SHP77 (cell line): ENCODE measurements at regions not wholly inside any gene's neighbourhood (a gene's known extent, or its start where the extent isn't known, plus 50 kb on each side); places are given as distances from the start of the nearest gene placed in this dataset.

Experiments used
- DNase-seq, 2 experiments: peaks; one replicate each; lab custom pipeline; 2025; lab: John Stamatoyannopoulos, UW

DNA sequence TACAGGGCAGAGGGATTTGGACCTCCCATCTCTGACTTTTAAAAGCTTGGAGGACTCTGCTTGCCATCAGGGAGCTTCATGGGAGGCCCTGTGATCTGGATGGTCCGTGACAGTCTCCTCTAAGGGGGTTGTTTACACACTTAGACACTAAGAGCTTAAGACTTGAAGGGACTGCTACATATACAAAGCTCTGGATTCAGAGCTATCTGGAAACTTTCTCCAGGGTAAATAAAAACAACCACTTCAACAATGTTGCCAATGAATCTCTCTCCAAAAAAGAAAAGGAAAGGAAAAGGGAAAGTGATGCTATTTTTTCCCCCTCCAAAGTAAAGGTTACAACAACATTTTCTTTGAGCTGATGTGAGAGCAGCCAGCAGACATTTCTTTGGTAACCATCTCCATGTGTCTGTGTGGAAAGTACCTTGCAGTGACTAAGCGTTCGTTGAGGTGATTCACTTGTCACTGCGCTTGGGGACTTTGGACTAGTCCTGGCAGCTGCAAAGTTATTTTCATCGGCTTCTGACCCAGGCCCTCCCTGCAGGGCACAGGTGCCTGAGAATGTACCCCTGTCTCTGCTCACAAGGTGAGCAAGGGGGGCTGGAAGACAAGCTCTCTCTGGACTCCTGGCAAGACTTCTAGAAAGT lies 262.1 kb upstream of the KLF4 start:
- DNase-seq, result no peak

DNA sequence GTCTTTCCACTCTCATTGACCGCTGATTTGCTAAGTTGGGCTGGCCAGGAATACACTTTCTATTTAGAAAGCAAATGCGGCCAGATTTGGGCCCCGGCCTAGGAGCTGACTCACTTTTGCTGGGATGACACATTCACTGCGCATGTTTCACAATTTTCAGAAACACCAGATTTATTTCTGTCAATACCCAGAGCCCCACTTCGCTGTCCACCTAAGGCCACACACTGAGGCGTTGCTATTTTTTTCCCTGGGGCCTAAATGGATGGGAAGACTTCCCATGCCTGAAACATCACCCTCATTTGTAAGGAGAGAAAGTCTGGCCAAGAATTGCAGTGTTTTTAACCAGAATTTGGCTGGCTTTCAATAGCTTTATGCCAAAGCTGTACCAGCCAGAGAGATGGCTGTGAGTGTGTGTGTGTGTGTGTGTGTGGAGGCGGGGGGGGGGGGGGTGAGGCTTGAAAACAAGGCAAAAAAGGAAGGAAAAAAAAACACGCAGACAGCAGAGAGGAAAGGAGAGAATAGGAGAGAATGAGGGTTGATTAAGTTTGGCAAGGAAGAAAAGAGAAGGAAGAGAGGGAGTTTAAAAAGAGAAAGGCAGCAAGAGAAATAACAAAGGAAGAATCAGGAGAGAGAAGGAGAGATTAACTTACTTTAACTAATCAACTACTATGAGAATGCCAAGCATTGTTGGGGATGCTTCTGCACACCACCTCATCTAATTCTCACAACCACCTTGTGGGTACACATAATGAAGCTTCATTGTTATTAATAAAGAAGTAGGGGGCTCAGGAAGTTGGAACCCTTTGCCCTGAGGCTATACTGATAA lies 261.4 kb upstream of the KLF4 start:
- no peak for DNase-seq

DNA sequence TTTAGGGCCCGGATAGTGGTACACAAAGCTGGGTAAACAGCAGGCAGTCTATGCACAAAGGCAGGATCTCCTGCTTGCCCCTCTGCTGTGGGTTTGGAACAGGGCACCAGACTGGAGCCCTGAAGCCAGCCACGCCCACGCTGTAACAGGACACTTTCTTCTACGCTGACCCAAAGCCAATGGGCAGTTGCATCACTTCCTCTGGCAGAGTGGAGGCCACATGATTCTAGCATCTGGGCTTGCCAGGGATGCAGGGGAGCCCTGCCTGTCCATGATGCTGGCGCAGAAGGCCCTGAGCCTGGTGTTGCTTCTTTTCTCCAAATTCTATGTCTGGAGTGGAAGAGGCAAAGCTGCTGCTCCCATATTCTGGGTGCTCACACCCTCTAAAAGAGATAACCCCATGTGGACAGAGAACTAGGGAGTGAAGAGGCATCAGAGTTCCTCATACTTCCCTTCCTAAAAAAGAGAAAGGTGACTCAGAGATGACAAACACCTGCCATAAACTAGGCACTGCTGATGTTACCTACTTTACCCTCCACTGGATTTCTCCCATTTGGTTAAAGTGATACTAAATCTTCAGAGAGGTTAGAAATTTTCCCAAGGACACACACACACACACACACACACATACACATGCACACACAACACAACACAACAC lies 260.3 kb upstream of the KLF4 start:
- peak; percentile 89 to 94 for DNase-seq

DNA sequence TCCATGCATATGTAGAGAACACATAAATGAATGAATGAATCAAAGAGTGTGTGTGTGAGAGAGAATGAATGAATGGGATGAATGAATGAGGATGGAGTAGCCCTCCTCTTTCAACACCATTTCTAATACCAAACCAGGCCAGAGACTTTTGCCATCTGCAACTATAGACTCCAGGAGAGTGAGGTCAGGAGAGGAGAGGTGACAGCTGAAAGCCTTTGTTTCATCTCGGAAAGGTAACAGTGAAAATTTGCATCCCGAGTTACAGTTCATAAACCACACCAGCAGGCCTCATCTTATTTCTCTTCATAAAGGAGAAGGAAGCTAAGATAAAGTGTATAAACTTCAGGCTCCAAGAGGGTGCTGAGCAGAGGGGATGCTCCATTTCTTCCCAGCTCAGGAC lies 255.3 kb upstream of the KLF4 start:
- DNase-seq, result no peak

DNA sequence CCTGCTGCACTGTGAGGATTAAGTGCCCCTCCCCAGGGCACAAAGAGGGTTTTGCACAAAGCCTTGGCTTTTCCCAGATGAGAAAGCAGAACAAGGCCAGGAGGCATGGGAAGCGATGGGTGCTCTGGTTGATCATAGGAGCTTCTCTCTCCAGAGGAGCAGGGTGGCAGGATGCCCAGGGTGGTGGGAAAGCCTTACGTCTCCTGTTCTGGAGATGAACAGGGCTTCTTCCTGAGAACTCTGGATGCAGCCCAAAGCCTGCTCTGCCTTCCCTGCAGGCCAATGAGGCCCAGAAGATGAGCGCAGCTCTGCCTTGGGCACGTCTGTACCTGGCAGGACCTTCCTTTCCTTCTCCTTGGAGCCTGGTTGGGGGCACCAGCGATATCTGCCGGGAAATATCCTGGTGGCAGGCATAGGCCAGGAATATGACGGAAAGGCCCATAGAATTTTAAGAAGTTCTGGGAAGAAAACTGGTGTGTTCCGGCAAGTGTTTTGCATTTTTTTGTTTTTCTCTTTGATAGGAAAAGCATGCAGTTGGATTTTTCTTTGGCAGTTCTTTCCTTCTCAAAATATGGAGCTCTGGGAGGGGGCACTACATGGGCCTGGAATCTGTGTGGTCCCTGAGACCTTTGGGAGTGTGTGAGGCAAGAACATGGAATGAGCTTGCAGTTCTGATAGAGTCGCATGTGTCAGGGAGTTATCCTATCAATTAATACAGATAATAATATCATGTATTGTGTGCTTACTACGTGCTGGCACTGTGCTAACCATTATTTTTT lies 253.2 kb upstream of the KLF4 start:
- no peak for DNase-seq

DNA sequence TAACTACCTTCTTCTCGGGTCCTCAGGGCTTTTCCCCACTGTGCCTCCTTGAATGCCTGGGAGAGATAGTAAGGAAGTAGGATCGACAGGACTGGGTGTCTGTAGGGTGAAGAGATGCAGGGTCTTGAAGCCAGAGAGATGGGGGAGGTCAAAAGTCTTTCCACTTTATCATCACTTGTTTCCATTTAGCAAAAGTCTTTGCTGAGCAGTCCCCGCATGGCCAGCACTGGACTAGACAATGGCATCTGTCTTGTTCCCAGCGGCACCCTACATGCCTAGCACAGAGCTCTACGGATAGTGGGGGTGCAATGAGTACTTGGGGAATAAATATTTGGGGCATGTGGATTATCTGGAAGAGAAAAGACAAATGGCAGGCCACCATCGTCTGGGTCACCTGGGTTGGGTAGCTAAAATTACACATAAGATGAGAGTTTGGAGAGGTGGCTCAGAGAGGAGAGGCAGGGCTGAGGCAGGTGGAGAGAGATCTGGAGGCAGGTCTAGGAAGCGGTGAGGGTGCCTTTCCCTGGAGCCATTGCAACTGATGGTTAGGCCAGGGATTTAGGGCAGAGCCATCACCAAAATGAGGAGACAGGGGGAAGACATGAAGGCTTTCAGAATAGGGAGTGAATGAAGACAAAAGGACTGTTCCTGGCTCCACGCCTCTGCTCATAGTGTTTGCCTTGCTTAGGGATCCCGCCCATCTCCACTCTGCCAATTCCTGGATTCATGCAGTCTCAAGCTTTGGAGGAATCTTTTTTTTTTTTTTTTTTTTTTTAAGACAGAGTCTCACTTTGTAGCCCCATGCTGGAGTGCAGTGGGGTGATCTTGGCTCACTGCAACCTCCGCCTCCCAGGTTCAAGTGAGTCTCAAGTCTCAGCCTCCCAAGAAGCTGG lies 250.8 kb upstream of the KLF4 start:
- DNase-seq, result no peak

DNA sequence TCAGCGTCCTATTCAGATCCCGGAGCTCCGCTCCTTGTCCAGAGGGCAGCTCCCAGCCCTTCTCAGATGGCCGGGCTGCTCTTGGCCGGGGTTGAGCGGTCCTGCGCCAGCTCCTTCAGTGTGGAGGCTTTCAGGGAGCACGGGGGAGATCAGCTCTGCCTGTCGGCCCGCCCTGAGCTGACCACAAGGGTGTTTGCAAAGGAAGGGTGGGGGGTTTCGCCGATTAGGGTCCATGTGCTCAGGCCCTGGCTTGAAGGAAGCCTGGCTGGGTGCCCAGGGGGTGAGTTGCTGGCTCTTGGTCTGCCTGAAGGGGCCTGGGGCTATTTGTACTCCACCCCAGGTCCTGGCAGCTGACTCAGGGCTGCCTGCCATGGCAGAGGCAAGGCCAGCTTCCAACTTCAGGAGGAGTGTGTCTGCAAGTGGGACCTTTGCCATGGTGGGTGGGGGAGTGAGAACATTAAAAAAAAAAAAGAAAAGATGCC lies 250.1 kb upstream of the KLF4 start:
- no peak for DNase-seq

DNA sequence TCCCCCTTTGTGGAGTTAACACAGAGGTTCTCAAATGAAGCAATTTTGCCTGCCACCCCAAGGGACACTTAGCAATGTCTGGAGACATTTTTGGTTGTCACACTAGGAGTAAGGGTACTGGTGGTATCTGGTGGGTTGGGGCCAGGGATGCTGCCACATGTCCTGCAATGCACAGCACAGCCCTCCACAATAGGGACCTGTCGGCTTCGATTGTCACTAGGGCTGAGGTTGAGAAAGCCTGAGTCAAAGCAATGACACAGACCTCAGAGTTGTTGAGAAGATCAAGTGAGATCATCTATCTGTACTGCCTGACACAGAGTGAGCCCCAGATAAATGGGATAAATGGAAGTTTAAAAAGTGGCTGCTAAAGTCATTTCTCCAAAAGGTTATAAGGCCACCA lies 249.2 kb upstream of the KLF4 start:
- no peak for DNase-seq

DNA sequence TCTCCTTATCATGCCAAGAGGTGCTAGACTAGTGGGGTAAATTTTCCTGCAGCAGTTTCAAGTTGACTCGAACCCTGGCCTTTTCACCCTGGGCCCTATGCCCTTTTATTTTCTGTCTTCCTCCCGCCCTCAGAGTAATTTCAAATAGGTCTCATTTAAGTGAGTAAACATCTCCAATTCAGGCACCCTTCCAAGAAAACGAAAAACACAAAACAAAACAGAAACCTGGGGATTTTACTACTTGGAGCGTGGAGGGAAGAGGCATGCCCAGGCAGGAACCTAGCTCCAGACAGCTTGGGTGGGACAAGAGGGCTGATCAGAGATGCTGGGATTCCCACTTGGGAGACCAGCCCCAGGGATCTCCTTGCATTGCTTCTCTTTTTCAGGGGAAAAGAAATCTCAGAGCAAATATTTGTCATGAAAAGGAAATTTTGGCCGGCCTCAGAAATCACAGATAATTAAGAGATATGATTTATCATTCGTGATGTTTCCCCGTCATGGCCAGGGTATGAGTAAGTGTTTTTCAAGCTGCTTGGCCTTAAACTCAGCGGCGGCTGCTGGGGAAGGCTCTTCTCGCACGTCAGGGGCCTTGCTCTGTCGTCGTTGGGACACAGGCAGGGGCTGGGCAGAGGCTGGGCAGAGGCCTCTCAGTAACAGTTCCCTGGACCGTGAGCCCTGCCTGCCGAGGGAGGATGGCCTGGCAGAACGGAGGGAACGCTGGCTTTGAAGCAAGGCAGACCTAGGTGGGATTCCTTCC lies 248.6 kb upstream of the KLF4 start:
- DNase-seq, result peak; percentile 10 to 47

DNA sequence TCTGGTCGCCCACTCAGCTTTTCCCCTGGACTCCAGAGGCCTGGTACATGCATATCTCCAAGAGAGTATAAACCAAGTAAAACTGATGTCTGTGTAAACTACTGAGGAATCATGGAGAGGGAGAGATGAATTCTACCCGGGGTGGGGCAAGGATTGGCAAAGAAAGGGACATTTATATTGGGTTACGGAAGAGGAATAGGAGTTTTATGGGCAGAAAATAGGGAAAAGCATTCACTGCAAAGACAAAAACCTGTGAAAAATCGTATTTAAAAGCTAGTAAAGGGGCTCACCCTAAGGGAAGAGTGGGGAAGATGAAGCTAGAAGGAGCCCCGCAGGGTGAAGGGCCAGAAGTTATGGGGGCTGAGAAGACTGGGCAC lies 248.0 kb upstream of the KLF4 start:
- DNase-seq, result no peak

DNA sequence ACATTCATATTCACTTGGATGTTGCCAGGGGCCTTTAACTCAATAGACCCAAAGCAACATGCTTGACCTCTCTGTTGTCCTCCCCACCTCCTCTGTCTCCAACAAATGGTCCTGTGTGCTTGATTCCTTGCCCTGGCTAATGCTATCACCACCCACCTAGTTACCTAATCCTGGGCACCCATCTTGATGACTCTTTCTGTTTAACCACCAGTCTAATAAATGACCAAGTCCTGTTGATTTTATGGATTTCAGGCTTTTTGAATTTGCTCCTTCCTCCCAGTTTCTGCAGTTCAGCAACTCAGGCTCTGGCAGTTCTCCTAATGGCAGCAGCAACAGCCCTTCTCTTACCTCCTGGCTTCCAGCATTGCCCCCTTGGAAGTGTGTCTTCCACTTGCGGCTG lies 246.3 kb upstream of the KLF4 start:
- DNase-seq, result no peak

DNA sequence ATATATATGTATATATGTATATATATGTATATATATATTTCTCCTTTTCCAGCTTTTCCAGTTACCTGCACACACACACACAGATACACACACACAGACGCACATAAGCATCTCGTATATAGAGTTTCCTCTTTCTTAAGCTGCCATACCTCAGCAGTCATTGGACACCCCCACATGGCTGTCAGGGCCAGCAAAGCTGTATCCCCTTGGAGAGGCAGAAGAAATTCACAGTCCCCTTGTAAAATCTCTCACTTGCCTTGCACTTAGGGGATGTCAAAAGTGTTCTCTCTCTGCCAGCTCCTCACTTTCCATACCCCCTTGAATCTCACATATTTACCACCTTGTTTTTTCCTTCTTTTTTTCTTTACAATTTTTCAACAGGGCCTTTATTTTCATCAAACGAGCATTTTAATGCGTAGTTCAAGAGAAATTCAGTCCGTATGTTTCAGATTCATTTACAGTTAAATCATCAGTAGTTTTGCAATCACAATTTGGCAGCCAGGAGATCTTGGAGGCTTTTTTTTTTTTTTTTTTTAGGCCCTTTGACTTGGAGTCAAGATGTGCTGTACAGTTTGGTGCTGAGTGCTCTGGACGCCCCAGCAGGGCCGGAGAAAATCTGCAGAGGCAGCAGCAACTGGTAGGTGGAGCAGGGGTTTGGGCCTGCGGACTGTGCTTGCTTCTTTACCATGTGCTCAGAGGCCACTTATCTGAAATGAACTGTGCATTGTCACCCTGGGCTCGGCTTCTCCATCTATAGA lies 244.9 kb upstream of the KLF4 start:
- DNase-seq, result no peak

DNA sequence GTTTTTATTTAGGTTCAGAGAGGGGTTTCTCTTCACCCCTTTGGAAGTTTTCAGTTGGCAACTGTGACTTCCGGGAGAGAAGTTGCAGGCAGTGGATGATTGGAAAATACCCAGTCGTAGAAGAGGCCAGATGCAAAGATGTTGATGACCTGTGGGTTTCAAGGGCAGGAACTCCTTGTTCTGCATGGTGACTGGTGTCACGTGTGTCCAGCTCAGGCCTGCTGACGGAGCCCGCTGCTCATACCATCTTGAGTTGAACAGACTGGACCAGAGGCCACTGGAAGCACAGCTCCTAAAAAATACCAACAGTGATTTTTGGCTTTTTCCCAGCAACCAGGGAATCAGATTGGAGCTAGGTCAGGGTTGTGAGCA lies 243.9 kb upstream of the KLF4 start:
- peak; percentile 47 to 67 for DNase-seq

DNA sequence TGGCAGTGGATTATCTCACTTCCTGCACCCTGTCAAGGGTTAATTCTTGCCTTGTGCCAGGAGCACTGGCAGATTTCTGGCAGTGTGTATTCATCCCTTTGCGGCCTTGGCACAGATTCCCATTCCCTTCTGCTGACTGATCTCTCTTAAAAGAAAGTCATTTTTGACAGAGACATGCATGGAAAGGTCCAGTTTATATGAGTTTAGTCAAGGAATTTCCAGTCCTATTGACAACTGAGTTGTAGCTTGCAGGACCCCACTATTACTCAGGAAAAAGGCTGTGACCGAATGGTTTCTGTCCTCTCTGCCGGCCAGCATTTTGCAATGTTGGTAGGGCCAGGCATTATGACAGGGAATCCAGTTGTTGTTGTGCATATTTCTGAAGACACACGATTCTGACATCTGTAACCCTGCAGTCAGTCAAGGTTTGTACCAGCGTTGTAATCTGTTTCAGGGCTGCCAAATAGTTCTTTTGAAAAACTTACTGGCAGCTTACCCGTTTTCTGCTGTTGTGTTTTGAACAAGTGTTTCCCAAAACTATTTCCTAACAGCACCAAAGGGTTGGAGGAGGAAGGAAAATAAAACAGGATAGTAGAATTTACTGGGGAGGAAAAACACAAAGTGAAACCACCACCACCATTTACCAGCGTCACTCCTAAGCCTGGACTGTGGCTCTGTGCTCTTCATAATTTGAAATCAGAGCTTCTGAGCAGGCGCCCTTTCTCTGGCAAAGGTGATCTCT lies 243.4 kb upstream of the KLF4 start:
- no peak for DNase-seq

DNA sequence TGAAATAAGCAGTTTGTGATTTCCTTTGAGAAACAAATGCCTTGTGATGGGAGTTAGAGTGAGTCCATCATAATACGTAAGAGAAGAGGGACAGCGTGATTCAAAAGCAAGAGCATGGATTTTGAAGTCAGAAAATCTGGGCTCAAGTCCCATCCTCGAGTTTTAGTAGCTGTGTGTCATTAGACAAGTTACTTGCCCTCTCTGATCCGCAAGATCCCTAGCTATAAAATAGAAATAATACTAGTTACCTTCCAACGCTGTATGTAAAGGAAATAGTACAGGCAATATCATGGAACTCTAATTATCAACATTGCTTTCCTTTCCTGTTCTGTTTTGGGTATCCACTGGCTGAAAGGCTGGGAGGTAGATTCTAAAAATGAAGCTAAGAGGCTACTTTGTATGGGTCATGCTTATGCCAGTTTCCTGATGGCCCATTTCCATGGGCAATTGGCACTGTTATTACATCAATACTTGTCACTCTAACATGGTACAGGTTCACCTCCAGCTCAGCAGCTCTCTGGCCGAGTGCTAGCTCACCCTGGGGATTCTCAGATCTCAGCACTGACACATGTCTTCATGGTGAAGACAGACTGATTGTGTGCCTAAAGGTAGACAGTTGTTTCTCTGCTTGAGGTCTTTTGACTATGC lies 241.7 kb upstream of the KLF4 start:
- DNase-seq, result no peak

DNA sequence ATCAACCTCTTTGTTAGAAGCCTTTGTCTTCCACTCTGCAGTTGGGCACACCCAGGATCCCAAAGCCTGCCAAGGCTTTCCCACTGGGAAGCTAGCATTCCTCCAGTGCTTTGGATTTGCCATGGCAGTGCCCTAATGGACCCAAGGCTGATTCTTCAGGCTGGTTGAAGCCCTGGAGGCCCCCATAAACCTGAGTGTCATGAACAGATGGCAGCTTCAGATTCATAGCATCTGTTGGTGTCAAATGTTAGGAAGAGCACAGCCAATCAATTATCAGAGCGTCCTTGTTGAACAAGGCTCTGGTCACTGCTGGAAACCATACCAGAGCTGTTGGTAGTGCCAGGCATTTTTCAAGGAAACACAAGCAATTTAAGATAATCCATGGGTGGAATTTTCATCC lies 241.1 kb upstream of the KLF4 start:
- no peak for DNase-seq

DNA sequence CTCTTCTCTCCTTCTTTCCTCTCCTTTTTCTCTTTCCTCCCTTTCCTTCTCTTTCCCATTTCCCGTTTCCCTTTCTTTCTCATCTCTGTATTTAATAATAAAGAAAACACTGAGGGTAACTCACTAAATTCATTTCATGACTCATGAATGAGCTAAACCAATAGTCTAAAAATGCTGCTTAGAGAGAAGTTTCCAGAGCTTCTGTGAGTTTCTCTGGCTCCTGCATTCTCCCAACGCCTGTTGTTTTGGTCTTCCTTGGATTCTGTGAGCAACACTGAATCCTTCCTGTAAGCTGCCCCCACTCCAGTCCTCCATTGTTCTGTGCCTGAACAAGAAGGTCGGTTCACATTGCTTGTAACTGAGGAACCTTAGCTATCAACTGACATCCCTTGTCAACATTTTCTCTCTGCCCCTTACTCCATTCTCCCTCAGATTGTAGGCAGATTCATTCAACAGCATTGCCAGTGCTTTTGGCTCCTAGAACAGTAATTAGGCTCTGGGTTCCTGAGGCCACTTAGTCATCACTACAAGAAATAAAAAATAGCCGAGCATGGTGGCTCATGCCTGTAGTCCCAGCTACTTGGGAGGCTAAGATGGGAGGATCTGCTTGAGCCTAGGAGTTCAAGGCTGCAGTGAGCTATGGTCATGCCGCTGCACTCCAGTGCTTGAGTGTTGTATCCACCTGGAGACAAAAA lies 237.7 kb upstream of the KLF4 start:
- DNase-seq, result no peak

DNA sequence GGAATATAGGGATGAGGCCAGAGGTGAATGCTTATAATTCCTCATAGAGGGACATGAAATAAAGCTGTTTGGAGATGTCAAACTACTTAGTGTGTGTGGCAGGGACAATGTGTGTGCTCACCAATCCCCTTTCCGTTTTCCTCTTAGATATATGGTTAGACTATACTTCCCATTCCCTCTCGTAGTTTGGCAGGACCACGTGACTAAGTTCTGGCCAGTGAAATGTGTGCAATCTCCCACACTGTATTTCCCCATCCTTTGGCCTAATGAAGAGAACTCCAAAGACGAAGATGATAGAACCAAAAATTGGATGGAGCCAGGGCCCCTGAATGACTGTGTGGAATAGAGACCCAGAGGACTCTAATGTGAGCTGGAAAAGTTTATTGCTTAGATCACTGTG lies 233.4 kb upstream of the KLF4 start:
- no peak for DNase-seq
